Esophagus muscularis mucosa (tissue), 4 donors: ENCODE measurements at regions not wholly inside any gene's neighbourhood (a gene's known extent, or its start where the extent isn't known, plus 50 kb on each side); places are given as distances from the start of the nearest gene placed in this dataset.

Experiments used
- DNase-seq: peaks from one replicate; pipeline ENCODE4 v3.0.0-alpha.2; 2017; ENCODE audit errors: extremely low spot score
- H3K27ac ChIP-seq, 4 donors: fragments of 200-600 bp; sonication (generic); replicated peaks in 1 of 4; 1 replicate in 3 of 4; 2 replicates in 1 of 4; pipeline ENCODE4 v1.5.1; 2016 to 2019; ENCODE audit warnings: mild to moderate bottlenecking in 1 of 4
- H3K27me3 ChIP-seq, 4 donors: fragments of 200-600 bp; sonication (generic); one replicate each; pipeline versions ENCODE4 v1.5.1 to v1.6.0; 2016 to 2019
- H3K36me3 ChIP-seq, 4 donors: fragments of 200-600 bp; sonication (generic); one replicate each; pipeline ENCODE4 v1.5.1; 2016 to 2019
- H3K4me1 ChIP-seq, 4 donors: fragments of 200-600 bp; sonication (generic); one replicate each; pipeline ENCODE4 v1.5.1; 2016 to 2019
- H3K4me3 ChIP-seq, 4 donors: fragments of 200-600 bp; sonication (generic); 1 replicate in 2 of 4; 2 replicates in 2 of 4; pipeline ENCODE4 v1.5.1; 2016 to 2019; ENCODE audit warnings: mild to moderate bottlenecking in 4 of 4, moderate library complexity in 1 of 4
- H3K9me3 ChIP-seq, 4 donors: fragments of 200-600 bp; sonication (generic); 1 replicate in 3 of 4; 2 replicates in 1 of 4; pipeline ENCODE4 v1.5.1; 2016 to 2019
- CTCF ChIP-seq, 3 experiments: fragments of 200-600 bp in 2 of 3; fragments of 450-650 bp in 1 of 3; sonication (generic) in 2 of 3; IDR thresholded peaks; one replicate each; pipeline ENCODE4 v1.5.1; 2017 to 2019; ENCODE audit warnings: antibody characterized with exemption in 3 of 3, mild to moderate bottlenecking in 2 of 3, moderate library complexity in 1 of 3
- EP300 ChIP-seq: sonication (generic); formaldehyde crosslinking; IDR thresholded peaks from one replicate; pipeline ENCODE4 v1.6.1; 2017; ENCODE audit warnings: antibody characterized with exemption
- POLR2A ChIP-seq: fragments of 450-650 bp; IDR thresholded peaks from one replicate; pipeline ENCODE4 v1.6.1; 2017; ENCODE audit warnings: antibody characterized with exemption, moderate library complexity, mild to moderate bottlenecking, low read depth
- POLR2AphosphoS5 ChIP-seq, 2 donors: sonication (generic); formaldehyde crosslinking; IDR thresholded peaks; one replicate each; pipeline ENCODE4 v1.6.1; 2017; ENCODE audit warnings: antibody characterized with exemption in 2 of 2
- WGBS: methylation state at CpG from one replicate; pipeline ENCODE4 v1.1.5; 2018; 5-methylcytosine and 5-hydroxymethylcytosine counted together
- intact Hi-C: fragments of 100-400 bp; cut with DNase I; formaldehyde crosslinking; loops from one replicate; pipeline ENCODE4 v1.15.1; 2023

GRCh38 chr1:195200772-195201171, 1407.5 kb downstream of the KCNT2 start:
- Histone ChIP-seq H3K27me3 (no peaks in the 10 kb centered on the region), H3K4me1 (no peaks in the 10 kb centered on the region), H3K36me3 (no peaks in the 10 kb centered on the region), H3K9me3 (no peaks in the 10 kb centered on the region), H3K27ac (no peak overlapping the region), H3K4me3 (no peak overlapping the region)
- no peak for DNase-seq
- WGBS, result 94% methylated on average over 1 of the region's 1 CpG
- TF ChIP-seq CTCF (IDR thresholded peaks at IDR 0.05) (no peak), POLR2AphosphoS5 (IDR thresholded peaks at IDR 0.05) (no peak)
- intact Hi-C loops, result no loop called here

GRCh38 chr1:195197116-195197515, 1411.1 kb downstream of the KCNT2 start:
- intact Hi-C loops, result no loop called here
- WGBS, result 84% methylated on average over 1 of the region's 1 CpG
- H3K4me1 ChIP-seq, result no peaks in the 10 kb centered on the region
- no peaks in the 10 kb centered on the region for H3K27me3 ChIP-seq
- H3K36me3 ChIP-seq, result no peaks in the 10 kb centered on the region
- TF ChIP-seq POLR2AphosphoS5 (IDR thresholded peaks at IDR 0.05) (no peak), CTCF (IDR thresholded peaks at IDR 0.05) (no peak)
- H3K27ac ChIP-seq, result no peak overlapping the region
- no peak for DNase-seq
- no peaks in the 10 kb centered on the region for H3K9me3 ChIP-seq
- no peak overlapping the region for H3K4me3 ChIP-seq

GRCh38 chr1:195195423-195196057, 1412.7 kb downstream of the KCNT2 start:
- H3K9me3 ChIP-seq, result no peaks in the 10 kb centered on the region
- no peaks in the 10 kb centered on the region for H3K4me1 ChIP-seq
- H3K36me3 ChIP-seq, result no peaks in the 10 kb centered on the region
- no peaks in the 10 kb centered on the region for H3K27me3 ChIP-seq
- intact Hi-C loops, result no loop called here
- DNase-seq, result no peak
- H3K4me3 ChIP-seq, result no peak overlapping the region
- H3K27ac ChIP-seq, result no peak overlapping the region
- WGBS, result 83% methylated on average over 8 of the region's 8 CpGs
- TF ChIP-seq CTCF (IDR thresholded peaks at IDR 0.05) (no peak), POLR2A (no peak), EP300 (no peak), POLR2AphosphoS5 (IDR thresholded peaks at IDR 0.05) (no peak)

GRCh38 chr1:195193134-195193533, 1415.1 kb downstream of the KCNT2 start:
- no peaks in the 10 kb centered on the region for H3K9me3 ChIP-seq
- intact Hi-C loops, result no loop called here
- no peak for DNase-seq
- no peaks in the 10 kb centered on the region for H3K27me3 ChIP-seq
- WGBS, result 81% methylated on average over 3 of the region's 3 CpGs
- TF ChIP-seq POLR2A, result no peak
- no peaks in the 10 kb centered on the region for H3K36me3 ChIP-seq
- no peak overlapping the region for H3K27ac ChIP-seq
- H3K4me3 ChIP-seq, result no peak overlapping the region
- H3K4me1 ChIP-seq, result no peaks in the 10 kb centered on the region

- Histone ChIP-seq H3K9me3 (no peaks in the 10 kb centered on the region), H3K4me3 (no peak overlapping the region), H3K4me1 (no peaks in the 10 kb centered on the region), H3K27ac (no peak overlapping the region), H3K27me3 (no peaks in the 10 kb centered on the region), H3K36me3 (no peaks in the 10 kb centered on the region)
- 49% methylated on average over 3 of the region's 3 CpGs for WGBS
- no peak for TF ChIP-seq POLR2AphosphoS5 (IDR thresholded peaks at IDR 0.05)
- no peak for TF ChIP-seq EP300
- TF ChIP-seq POLR2A, result no peak
- no peak for TF ChIP-seq CTCF (IDR thresholded peaks at IDR 0.05)
- intact Hi-C loops, result no loop called here
- DNase-seq, result no peak
These were observed 1419.4 kb downstream of the KCNT2 start for GRCh38 chr1:195188821-195189220.
